Glomerular endothelial cell (primary cell): ENCODE measurements at regions not wholly inside any gene's neighbourhood (a gene's known extent, or its start where the extent isn't known, plus 50 kb on each side); places are given as distances from the start of the nearest gene placed in this dataset.

Experiments
- DNase-seq: peaks from one replicate; pipeline ENCODE4 v3.0.0-alpha.2; 2011; ENCODE audit warnings: low read depth, low spot score; ENCODE audit errors: extremely low read depth

DNA sequence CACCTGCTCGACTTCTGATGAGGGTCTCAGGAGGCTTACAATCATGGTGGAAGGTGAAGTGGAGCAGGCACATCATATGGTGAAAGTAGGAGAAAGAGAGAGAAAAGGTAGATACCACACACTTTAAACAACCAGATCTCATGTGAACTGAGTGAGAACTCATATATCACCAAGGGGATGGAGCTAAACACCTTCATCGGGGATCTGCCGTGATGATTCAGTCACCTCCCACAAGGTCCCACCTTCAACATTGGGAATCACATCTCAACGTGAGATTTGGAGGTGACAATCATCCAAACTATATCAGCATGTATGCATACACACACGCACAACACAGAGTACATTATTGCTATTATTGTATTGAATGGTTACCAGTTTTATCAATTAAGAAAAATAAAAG, 453.3 kb upstream of the NRSN1 start:
- DNase-seq, result no peak

DNA sequence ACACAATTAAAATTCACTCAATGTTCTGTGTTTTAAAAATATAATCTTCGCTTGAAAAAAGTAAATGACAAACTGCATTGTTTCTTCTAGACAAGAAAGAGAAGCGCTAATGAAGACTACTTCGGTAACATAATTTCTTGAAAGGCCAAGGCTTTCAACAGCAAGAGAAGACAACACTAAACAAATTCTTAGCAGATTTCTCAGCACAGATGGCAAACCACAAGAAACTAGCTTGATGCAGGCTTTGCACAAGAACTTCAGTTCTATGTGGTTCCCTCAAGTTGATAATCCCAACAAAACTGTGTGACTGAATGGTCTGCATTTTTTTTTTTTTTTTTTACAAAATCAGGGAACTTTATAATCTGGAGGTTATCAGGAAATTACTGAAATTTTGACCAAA, 447.4 kb upstream of the NRSN1 start:
- DNase-seq, result no peak

DNA sequence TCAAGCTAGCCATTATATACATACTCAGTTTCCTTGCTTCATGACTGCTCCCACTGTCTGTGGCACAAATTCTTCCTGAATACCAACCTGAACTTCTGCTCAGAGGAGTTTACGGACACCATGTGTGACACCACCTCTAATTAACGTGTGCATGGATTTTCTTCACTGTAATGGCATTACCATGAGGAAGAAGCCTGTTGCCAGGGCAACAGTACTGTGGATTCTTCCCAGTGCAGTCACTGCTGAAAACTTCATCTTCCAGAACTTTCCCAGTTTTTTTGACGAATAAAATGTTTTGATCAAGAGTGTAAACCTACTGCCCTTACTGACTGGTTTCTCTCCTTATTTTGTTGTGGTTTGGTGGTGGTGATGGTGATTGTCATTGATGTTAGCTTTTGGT, 444.3 kb upstream of the NRSN1 start:
- DNase-seq, result no peak

DNA sequence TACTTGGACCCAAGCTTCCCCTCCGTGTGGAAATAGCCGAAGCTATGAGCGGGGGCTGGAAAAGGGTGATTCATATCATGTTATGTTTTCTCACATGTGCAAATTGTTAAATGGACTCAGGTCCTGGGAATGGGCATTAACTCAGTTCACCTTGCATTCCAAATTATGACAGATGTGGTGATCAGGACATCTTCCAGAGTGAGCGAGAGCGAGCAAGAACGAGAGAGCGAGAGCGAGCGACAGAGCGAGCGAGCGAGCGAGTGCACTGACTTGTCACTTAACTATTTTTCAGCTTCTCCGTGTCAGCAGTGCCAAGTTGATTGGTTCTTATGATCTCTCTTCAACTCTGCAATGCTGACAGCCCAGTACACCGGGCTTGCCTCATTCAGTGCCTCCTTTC, 437.4 kb upstream of the NRSN1 start:
- DNase-seq, result no peak

DNA sequence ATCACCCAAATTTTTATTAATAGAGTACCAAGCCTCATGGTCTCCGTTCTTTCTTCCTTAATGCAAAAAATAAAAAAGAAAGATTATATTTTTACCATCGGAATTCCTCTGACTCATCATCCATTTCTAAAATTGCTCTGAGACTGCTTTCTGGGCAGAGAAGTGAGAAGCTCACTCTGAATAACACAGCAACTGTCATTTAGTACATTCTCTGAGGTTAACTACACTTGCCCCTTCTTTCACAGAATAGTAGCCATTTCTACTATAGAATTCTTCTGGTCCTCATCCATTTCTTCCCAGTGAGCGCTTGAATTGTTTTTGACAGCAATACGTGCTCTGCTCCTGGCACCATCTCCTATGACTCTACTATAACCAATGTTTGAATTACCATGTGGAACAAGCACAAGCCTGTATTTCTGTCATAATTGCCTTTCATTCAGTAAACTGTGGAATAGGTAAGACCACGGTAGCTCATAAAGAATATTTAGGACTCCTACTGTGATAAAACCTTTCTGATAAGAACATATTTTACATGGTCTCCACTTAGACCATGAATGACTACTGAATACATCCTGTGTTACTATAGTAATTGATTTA, 435.5 kb upstream of the NRSN1 start:
- no peak for DNase-seq

DNA sequence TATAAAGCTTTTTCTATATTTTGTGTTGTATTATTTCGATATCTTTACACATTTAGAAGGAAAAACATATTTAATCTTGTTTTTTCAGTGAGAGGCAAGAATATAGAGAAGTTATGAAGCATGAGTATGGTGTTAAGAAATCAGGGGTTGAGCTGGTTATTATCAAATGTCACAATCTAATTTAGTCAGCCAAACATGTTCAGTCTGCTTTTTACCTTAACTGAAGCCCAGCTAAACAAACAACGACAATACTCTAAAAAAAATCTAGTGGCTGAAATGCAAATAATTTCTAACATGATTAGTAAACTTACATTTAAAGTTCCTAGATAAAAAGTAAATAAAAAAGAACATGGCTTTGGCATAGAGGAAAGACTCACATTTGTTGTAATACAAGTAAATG, 433.8 kb upstream of the NRSN1 start:
- DNase-seq, result no peak

DNA sequence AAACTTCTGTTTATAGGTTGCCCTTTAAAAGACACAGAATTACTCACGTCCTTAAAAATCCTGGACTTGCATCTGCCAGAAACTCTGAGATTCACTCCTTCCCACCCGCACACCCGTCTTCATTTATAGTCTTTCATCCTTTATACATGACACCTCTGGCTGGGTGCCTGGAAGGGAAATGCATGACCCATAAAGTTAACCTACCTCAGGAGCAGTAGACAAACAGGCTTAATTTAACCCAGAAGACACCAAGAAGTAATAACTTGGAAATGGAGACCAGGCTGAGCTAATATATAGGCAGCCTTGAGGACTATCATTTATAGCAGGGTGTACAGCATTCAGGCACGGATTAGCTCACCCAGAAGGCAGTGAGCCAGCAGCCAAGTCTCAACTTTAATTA, 429.0 kb upstream of the NRSN1 start:
- no peak for DNase-seq

DNA sequence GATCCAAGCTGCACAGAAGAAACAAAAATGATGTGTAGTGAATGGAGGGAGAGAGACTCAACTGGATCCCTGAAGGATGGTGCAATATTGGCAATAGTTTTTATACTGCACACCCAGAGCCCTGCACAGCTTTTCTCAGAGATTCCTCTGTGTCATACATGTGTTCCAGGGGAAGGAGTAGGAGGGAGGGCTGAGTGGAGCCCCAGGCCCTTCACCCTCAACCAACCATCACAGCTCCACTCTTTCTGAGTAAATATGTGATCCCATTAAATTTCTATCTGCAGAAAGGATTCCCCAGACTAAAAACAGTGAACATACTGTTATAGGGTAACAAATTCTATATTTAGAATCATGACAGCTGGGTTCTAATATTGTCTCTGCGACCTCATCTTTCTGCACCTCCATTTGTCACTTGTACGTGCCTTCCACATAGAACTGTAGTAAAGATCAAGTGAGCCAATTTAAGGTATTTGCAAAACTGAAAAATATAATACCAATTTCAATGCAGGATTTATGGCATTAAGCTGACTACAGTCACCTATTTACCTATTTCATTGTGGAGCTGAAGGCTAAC, 421.4 kb upstream of the NRSN1 start:
- DNase-seq, result no peak

DNA sequence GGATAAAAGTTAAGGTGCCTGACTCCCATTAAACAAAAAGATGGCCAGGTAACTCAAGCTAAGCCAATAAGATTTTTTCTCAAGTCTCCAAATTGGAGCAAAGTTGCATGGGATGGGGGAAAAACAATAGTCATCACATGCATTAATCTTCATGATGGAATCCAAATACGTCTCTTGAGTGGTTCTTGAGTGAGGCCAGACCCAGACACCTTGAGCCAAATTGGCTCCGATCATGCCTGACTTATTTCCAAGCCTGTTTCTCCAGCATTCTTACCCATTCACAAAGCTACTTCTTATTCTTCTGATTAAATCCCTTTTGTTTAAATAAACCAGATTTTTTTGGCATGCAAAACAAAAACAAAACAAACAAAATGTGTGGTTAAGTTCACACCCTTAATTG, 420.3 kb upstream of the NRSN1 start:
- no peak for DNase-seq

DNA sequence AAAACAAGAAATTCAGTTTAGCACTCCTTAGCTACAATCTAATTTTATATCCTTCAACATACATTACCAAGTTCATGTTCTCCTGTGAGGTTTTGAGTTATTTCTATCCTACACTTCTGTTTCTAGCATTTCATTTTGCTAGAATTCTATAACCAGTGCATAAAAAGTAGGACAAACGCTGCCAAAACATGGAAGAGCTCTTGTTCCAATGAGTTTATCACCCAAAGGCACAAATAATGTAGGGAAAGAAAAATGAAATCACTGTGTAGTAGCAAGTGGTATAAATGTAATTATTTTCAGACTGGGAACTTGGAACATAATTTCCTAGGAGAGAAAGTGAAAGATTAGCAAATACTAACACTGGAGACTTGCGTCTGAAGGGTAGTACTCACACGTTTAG, 413.3 kb upstream of the NRSN1 start:
- DNase-seq, result no peak

DNA sequence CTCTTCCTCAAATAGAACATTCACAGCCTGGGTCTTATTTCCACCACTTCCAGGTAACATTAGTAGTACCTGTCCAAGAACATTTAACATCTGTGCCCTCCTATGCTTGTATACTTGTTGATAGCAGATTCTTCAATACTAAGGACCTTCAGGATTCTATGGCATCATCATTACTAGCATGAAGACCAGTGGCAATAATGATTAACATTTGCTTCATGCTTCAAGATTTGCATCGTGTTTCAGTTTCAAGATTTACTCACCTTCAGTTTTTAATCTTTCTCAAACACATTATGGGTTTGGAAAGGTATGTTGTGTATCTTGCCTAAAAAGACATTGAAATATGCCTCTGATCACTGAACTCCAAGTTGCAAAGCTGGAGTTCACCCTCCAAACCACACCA, 412.8 kb upstream of the NRSN1 start:
- DNase-seq, result no peak

DNA sequence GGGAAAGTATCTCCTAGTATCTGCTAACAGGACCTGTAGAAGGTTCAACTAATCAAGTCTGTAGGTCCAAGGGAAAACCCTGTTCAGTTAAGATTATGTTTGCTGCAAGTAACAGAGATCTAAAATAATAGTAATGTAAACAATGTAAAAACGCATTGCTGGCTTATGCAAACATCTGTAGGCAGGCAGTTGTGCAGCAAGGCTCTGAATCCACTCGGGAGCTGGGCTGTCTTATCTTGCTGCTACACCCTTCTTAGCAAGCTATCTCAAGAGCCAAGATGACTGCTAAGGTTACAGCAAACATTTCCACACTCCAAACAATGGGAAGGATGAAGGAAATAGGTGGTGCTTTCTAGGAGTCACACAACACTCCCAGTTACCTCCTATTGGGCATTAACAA, 397.3 kb upstream of the NRSN1 start:
- DNase-seq, result no peak

DNA sequence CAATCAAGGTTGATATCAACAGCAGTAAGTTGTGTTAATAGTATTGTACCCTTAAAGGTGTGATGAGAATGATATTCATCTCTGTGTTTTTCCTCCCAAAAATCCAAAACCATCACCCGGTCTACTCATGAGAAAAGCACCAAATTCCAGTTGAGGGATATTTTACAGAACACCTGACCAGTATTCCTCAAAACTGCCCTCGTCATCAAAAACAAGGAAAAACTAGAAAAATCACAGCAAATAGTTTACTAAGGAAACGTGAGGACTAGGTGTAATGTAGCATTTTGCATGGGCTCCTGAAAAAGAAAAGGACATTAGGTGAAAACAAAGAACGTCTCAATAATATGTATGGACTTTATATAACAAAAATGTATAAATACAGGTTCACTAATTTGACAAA, 394.4 kb upstream of the NRSN1 start:
- no peak for DNase-seq

DNA sequence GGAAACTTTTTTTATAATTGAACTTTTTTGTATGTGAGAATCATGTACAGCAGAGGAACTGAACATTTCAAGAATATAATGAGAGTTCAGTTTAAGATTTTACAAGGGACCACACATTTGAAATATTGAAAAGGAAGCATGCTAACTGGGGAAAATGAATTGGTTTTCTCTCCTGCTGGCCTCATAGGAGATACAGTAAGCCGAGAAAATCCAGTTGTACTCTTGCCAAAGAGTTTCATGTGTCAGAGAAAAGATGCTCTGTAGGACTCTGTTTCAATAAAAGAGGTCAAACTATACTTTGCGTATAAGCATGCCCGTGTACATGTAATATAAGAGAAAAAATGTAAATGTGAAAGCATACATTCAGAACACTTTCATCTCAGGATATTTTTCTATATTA, 393.5 kb upstream of the NRSN1 start:
- no peak for DNase-seq

DNA sequence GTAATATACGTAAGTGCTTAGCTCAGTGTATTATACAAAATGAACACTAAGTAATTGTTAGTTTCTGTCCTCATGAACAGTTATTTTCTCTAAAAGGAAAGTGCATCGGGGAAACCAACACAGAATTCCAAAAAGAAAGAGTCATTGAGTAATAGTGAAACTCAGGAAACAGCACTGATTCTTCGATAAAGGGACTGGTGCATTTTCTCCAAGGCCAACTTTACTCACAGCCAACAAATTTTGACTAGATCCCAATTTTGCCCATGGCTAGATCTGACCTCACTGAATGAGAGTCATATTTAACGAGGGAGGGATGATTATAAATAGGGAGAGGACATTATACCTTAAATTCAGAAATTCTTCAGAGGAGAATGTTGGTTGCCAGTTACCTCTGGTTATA, 390.9 kb upstream of the NRSN1 start:
- DNase-seq, result no peak

DNA sequence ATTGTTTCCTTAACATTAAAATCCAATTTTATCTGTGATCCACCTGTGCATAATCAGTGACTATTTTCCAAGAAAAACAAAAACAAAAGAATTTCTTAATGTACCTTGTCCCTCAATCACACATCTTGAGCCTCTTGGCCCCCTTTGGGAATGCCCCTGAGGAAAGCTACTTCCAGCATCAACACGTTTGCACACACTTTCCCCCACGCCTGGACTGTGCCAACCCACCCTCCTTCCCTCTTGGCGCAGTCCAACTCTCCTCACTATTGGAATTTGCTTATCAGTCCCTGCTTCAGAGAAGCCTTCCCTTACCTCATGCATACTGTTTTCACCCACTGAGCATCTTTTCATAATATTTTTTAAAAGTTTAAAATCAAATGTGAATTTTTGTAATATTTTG, 389.4 kb upstream of the NRSN1 start:
- DNase-seq, result no peak

DNA sequence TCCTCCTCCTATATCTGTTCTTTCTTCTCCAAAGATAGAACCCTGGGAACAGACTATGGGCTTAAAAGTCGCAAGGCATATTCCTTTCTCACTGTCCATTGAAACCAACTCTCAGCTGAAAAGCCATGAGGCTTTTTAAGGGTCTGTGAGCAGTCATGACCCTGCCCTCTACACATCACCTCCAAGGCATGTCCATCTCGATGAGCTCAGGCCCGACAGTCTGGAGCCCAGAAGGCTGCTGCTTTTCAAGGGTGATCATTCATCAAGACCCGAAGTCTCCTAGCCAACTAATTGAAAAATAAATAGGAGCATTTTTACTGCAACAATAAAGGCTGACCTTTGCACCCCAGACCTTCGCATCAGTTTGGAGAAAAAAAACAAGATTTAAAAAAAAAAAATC, 378.8 kb upstream of the NRSN1 start:
- DNase-seq, result no peak

DNA sequence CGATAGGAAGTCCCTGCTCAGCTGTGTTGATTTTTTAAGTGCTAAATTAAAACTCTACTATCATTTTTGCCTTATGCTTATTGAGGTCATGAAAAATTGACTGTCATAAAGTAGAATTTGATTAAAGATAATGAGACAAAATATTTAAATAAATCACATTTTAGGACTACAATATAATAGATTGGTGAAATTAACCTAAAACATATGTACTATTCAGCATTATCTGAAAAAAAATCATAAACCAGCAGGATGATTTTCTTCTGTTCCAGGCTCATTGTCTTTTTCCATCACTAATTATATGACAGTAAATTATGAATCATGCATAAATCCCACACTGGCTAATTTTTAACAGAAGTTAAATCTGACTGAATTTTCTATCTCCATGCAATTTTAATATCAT, 373.6 kb upstream of the NRSN1 start:
- DNase-seq, result no peak

DNA sequence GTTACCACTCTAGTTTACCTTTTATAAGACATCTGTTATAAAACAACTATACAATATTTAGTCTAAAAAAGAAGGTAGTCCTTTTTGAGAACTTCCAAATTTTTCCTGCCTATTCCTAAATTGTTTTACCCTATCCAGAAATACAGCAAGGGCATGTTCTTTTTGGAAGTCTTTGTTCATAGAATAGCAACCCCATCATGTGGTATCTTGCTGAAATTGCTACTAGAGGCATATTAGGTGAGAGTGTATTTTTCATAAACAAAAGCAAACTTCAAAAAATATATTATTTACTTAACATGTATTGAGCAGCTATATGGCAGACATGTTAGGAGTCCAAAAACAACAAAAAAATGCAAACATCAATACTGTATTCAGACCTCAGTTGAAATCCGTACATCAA, 371.8 kb upstream of the NRSN1 start:
- no peak for DNase-seq

DNA sequence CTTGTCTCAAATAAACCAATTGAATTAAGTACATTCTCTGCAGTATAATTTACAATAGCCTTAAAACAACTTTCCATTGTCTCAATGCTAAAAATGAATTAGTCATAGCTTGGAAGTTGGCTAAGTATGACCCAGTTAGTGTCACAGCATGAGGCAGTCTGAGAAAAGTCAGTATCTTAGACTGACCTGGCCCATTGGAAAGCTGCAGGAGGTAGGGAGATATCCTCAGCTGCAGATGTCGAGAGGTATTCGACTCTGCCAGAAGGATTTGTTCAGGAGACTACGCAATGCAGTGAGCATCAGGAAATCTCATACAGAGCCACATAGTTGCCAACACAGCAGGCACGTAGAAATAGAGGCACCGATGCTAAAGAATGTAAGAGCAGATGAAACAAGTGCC, 350.9 kb upstream of the NRSN1 start:
- DNase-seq, result no peak

DNA sequence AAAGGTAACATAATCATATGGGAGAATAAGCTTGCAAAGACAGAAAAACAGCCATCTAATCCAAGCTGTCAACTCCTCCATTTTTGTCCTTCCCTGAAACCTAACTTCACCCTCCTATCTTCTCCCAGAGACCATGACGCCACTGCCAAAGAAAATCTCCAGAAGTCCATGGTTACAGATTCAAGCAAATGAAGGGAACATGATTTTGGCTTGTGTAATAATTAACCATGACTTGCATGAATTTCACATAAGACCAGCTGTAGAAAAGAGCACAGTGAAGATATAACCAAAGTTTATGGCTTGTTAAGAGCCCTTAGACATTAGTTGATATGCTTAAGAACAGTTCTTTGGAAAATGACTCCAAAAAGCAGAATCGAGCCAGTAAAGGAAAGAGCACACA, 342.1 kb upstream of the NRSN1 start:
- DNase-seq, result no peak

DNA sequence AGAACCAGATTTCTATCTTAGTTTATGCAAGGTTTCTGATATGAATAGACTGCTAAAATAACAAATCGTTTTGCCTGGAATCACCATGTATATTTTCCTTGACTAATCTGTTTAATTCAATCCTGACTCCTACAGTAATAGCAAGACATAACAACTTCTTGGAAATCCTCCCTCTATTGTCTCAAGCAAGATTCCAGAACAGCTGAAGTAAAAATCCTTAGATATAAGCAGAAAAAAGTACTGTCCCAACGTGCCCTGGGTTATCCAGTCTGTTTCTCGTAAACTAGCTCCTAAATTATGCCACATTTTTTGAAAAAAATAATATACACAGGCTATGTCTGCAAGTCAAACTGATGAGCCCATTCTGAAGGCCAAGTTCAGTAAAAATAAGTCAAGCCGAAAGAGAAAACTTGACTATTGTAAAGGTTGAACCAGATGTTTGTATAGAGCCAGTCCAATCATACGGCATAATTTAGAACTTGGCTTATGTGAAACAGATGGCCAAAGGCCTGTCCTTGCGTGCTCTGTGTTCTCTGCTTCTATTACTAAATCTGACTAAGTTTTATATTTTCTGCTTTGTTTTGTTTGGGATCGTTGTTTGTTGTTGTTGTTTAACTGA, 341.6 kb upstream of the NRSN1 start:
- no peak for DNase-seq

DNA sequence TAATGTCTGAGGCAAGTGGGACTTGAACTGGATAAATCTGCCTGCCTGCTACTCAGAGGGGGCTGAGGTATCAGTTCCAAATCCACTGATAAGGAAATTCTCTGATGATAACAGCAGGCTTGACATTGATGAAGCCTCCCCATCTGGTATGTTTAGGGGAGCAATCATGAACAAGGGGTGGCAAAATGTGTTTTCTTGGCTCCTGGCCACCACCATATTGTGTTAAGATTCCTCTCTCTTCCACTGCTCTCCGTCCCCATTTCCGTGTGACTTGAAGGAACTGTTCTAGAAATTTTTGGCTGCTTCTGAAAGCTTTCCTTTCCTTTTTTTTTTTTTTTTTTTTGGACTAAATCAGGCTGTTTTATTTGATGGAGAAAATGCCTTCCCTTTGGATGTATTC, 335.3 kb upstream of the NRSN1 start:
- no peak for DNase-seq
